ENCODE measurements at regions not wholly inside any gene's neighbourhood (a gene's known extent, or its start where the extent isn't known, plus 50 kb on each side); places are given as distances from the start of the nearest gene placed in this dataset.
A peak's percentile ranks its signal among the peaks of the same experiment; 100 is the strongest.
"Not testable (repeated sequence)": the region's sequence is repeated elsewhere in the genome, so short reads cannot be mapped to it uniquely, and the experiment has no call there.

GRCh38 chr3:162605651-162606204 lies 1109.1 kb downstream of the OTOL1 start:
- H3K4me3 ChIP-seq (ENCODE audit: low read length in 2 of 2) = no peak overlapping the region
- H3K4me1 ChIP-seq (ENCODE audit: control insufficient read depth in 2 of 2, insufficient read depth in 2 of 2, low read length in 2 of 2) = no peaks in the 10 kb centered on the region
- no peak overlapping the region for H3K27ac ChIP-seq (ENCODE audit: low read depth in 1 of 2, low read length in 1 of 2)
- H3K9me3 ChIP-seq (ENCODE audit: control insufficient read depth in 2 of 2, insufficient read depth in 1 of 2, low read length in 1 of 2) = peaks cover 0 to 11% of the 10 kb centered on the region in 2 donors
- H3K27me3 ChIP-seq (ENCODE audit: control insufficient read depth in 2 of 2, insufficient read depth in 1 of 2, low read length in 1 of 2) = no peaks in the 10 kb centered on the region
- no peaks in the 10 kb centered on the region for H3K36me3 ChIP-seq (ENCODE audit: control insufficient read depth in 2 of 2, insufficient read depth in 2 of 2, low read length in 1 of 2)
- WGBS = 87% methylated on average over 4 of the region's 4 CpGs
- no peak for DNase-seq (ENCODE audit: low read depth in 6 of 9, low spot score in 9 of 9)

GRCh38 chr3:162610261-162610660 lies 1113.7 kb downstream of the OTOL1 start:
- peaks cover 0 to 8% of the 10 kb centered on the region in 2 donors for H3K9me3 ChIP-seq (ENCODE audit: control insufficient read depth in 2 of 2, insufficient read depth in 1 of 2, low read length in 1 of 2)
- DNase-seq (ENCODE audit: low read depth in 6 of 9, low spot score in 9 of 9) = no peak
- H3K27ac ChIP-seq (ENCODE audit: low read depth in 1 of 2, low read length in 1 of 2) = no peak overlapping the region
- H3K4me3 ChIP-seq (ENCODE audit: low read length in 2 of 2) = no peak overlapping the region
- H3K36me3 ChIP-seq (ENCODE audit: control insufficient read depth in 2 of 2, insufficient read depth in 2 of 2, low read length in 1 of 2) = no peaks in the 10 kb centered on the region
- 92% methylated on average over 2 of the region's 2 CpGs for WGBS
- H3K4me1 ChIP-seq (ENCODE audit: control insufficient read depth in 2 of 2, insufficient read depth in 2 of 2, low read length in 2 of 2) = no peaks in the 10 kb centered on the region
- H3K27me3 ChIP-seq (ENCODE audit: control insufficient read depth in 2 of 2, insufficient read depth in 1 of 2, low read length in 1 of 2) = no peaks in the 10 kb centered on the region

DNA sequence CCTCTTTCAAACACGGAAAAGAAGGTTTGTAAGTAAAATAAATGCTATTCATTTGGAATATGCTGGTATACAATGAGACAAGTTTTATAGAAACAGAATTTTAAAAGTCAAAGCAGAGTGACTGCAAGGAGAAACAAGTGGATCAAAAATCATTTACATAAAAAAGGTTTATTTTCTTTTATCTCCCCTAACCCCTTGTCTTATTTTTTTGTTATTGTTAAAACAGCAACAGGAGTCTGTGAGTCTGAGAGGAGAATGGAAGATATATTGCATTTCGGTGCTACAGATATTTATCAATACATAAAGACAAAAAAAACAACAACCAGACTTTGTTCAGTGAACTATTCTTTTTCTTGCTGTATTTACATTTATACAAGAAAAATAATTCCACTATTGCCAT lies 1116.4 kb downstream of the OTOL1 start:
- DNase-seq (ENCODE audit: low read depth in 6 of 9, low spot score in 9 of 9) = no peak
- no peak overlapping the region for H3K4me3 ChIP-seq (ENCODE audit: low read length in 2 of 2)
- WGBS = 87% methylated on average over 2 of the region's 2 CpGs
- H3K27me3 ChIP-seq (ENCODE audit: control insufficient read depth in 2 of 2, insufficient read depth in 1 of 2, low read length in 1 of 2) = no peaks in the 10 kb centered on the region
- H3K36me3 ChIP-seq (ENCODE audit: control insufficient read depth in 2 of 2, insufficient read depth in 2 of 2, low read length in 1 of 2) = no peaks in the 10 kb centered on the region
- no peaks in the 10 kb centered on the region for H3K4me1 ChIP-seq (ENCODE audit: control insufficient read depth in 2 of 2, insufficient read depth in 2 of 2, low read length in 2 of 2)
- H3K9me3 ChIP-seq (ENCODE audit: control insufficient read depth in 2 of 2, insufficient read depth in 1 of 2, low read length in 1 of 2) = peaks cover 0 to 5% of the 10 kb centered on the region in 2 donors
- H3K27ac ChIP-seq (ENCODE audit: low read depth in 1 of 2, low read length in 1 of 2) = no peak overlapping the region

- no peak for DNase-seq (ENCODE audit: low read depth in 6 of 9, low spot score in 9 of 9)
- Histone ChIP-seq H3K4me1 (ENCODE audit: control insufficient read depth in 2 of 2, insufficient read depth in 2 of 2, low read length in 2 of 2) (no peaks in the 10 kb centered on the region), H3K27me3 (ENCODE audit: control insufficient read depth in 2 of 2, insufficient read depth in 1 of 2, low read length in 1 of 2) (no peaks in the 10 kb centered on the region), H3K27ac (ENCODE audit: low read depth in 1 of 2, low read length in 1 of 2) (no peak overlapping the region), H3K36me3 (ENCODE audit: control insufficient read depth in 2 of 2, insufficient read depth in 2 of 2, low read length in 1 of 2) (no peaks in the 10 kb centered on the region), H3K9me3 (ENCODE audit: control insufficient read depth in 2 of 2, insufficient read depth in 1 of 2, low read length in 1 of 2) (no peaks in the 10 kb centered on the region), H3K4me3 (ENCODE audit: low read length in 2 of 2) (no peak overlapping the region)
Observed at GRCh38 chr3:162626172-162626571, 1129.6 kb downstream of the OTOL1 start.

DNA sequence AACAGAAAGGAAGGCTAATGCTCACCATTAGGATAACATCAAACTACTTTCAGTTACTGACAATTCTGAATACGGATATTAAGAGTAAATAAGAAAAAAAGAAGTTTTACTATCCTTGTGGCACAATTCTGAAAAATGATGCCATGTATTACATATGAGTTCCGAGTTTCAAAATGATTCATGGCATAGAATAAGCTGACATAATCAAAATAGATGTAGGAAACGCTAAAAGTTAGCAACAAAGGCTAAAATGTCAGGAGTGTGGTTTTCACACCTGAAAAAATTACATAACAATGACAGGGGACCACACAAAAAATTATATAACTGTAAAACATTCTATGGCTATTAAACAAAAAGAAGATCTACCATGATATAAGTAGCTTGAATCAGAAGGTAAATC lies 1131.9 kb downstream of the OTOL1 start:
- Histone ChIP-seq H3K4me1 (ENCODE audit: control insufficient read depth in 2 of 2, insufficient read depth in 2 of 2, low read length in 2 of 2) (no peaks in the 10 kb centered on the region), H3K9me3 (ENCODE audit: control insufficient read depth in 2 of 2, insufficient read depth in 1 of 2, low read length in 1 of 2) (no peaks in the 10 kb centered on the region), H3K27ac (ENCODE audit: low read depth in 1 of 2, low read length in 1 of 2) (no peak overlapping the region), H3K27me3 (ENCODE audit: control insufficient read depth in 2 of 2, insufficient read depth in 1 of 2, low read length in 1 of 2) (no peaks in the 10 kb centered on the region), H3K4me3 (ENCODE audit: low read length in 2 of 2) (no peak overlapping the region), H3K36me3 (ENCODE audit: control insufficient read depth in 2 of 2, insufficient read depth in 2 of 2, low read length in 1 of 2) (no peaks in the 10 kb centered on the region)
- 89% methylated on average over 3 of the region's 3 CpGs for WGBS
- no peak for DNase-seq (ENCODE audit: low read depth in 6 of 9, low spot score in 9 of 9)

DNA sequence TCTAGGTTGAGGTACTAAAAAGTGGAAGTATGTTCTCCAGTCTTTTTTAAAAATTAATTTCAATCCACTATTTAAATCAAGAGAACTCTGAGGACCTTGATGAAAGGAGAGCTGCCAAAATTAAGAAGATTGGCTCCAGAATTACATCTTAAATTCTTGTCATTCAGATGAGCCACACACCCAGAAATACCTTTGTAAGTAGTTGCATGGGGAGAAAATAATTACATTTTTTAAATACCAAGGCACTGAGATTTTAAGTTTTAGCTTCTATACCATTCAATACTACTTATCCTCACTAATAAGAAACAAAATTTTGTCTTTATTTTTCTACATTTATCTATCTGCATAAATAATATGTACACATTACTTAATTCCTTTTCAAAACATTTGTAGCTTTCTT lies 1132.8 kb downstream of the OTOL1 start:
- no peaks in the 10 kb centered on the region for H3K27me3 ChIP-seq (ENCODE audit: control insufficient read depth in 2 of 2, insufficient read depth in 1 of 2, low read length in 1 of 2)
- H3K4me1 ChIP-seq (ENCODE audit: control insufficient read depth in 2 of 2, insufficient read depth in 2 of 2, low read length in 2 of 2) = no peaks in the 10 kb centered on the region
- no peaks in the 10 kb centered on the region for H3K36me3 ChIP-seq (ENCODE audit: control insufficient read depth in 2 of 2, insufficient read depth in 2 of 2, low read length in 1 of 2)
- H3K9me3 ChIP-seq (ENCODE audit: control insufficient read depth in 2 of 2, insufficient read depth in 1 of 2, low read length in 1 of 2) = no peaks in the 10 kb centered on the region
- DNase-seq (ENCODE audit: low read depth in 6 of 9, low spot score in 9 of 9) = no peak
- no peak overlapping the region for H3K27ac ChIP-seq (ENCODE audit: low read depth in 1 of 2, low read length in 1 of 2)
- no peak overlapping the region for H3K4me3 ChIP-seq (ENCODE audit: low read length in 2 of 2)

GRCh38 chr3:162632672-162633071 lies 1136.1 kb downstream of the OTOL1 start:
- H3K4me1 ChIP-seq (ENCODE audit: control insufficient read depth in 2 of 2, insufficient read depth in 2 of 2, low read length in 2 of 2) = no peaks in the 10 kb centered on the region
- H3K9me3 ChIP-seq (ENCODE audit: control insufficient read depth in 2 of 2, insufficient read depth in 1 of 2, low read length in 1 of 2) = peaks cover 0 to 7% of the 10 kb centered on the region in 2 donors
- no peak overlapping the region for H3K27ac ChIP-seq (ENCODE audit: low read depth in 1 of 2, low read length in 1 of 2)
- H3K4me3 ChIP-seq (ENCODE audit: low read length in 2 of 2) = no peak overlapping the region
- no peaks in the 10 kb centered on the region for H3K36me3 ChIP-seq (ENCODE audit: control insufficient read depth in 2 of 2, insufficient read depth in 2 of 2, low read length in 1 of 2)
- no peak for DNase-seq (ENCODE audit: low read depth in 6 of 9, low spot score in 9 of 9)
- H3K27me3 ChIP-seq (ENCODE audit: control insufficient read depth in 2 of 2, insufficient read depth in 1 of 2, low read length in 1 of 2) = no peaks in the 10 kb centered on the region
- 94% methylated on average over 2 of the region's 2 CpGs for WGBS

DNA sequence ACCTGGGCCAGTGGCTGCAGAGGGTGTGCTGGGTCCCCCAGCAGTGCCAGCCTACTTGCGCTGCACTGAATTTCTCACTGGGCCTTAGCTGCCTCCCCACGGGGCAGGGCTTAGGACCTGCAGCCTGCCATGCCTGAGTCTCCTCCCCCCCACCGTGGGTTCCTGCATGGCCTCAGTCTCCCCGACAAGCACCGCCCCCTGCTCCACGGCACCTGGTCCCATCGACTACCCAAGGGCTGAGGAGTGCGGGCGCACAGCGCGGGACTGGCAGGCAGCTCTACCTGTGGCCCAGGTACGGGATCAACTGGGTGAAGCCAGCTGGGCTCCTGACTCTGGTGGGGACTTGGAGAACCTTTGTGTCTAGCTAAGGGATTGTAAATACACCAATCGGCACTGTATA lies 1143.6 kb downstream of the OTOL1 start:
- H3K4me3 ChIP-seq (ENCODE audit: low read length in 2 of 2); H3K4me1 ChIP-seq (ENCODE audit: control insufficient read depth in 2 of 2, insufficient read depth in 2 of 2, low read length in 2 of 2); H3K27ac ChIP-seq (ENCODE audit: low read depth in 1 of 2, low read length in 1 of 2); H3K27me3 ChIP-seq (ENCODE audit: control insufficient read depth in 2 of 2, insufficient read depth in 1 of 2, low read length in 1 of 2); H3K36me3 ChIP-seq (ENCODE audit: control insufficient read depth in 2 of 2, insufficient read depth in 2 of 2, low read length in 1 of 2): not testable (repeated sequence)
- 94% methylated on average over 13 of the region's 13 CpGs for WGBS
- peaks cover 0 to 16% of the 10 kb centered on the region in 2 donors for H3K9me3 ChIP-seq (ENCODE audit: control insufficient read depth in 2 of 2, insufficient read depth in 1 of 2, low read length in 1 of 2)
- peak in 1 of 9 donors; percentile 0 for DNase-seq (ENCODE audit: low read depth in 6 of 9, low spot score in 9 of 9)

GRCh38 chr3:162641317-162641716 lies 1144.7 kb downstream of the OTOL1 start:
- 31% methylated on average over 3 of the region's 3 CpGs for WGBS

GRCh38 chr3:162641907-162642306 lies 1145.3 kb downstream of the OTOL1 start:
- no peak overlapping the region for H3K27ac ChIP-seq (ENCODE audit: low read depth in 1 of 2, low read length in 1 of 2)
- H3K4me3 ChIP-seq (ENCODE audit: low read length in 2 of 2) = no peak overlapping the region
- H3K36me3 ChIP-seq (ENCODE audit: control insufficient read depth in 2 of 2, insufficient read depth in 2 of 2, low read length in 1 of 2) = no peaks in the 10 kb centered on the region
- H3K9me3 ChIP-seq (ENCODE audit: control insufficient read depth in 2 of 2, insufficient read depth in 1 of 2, low read length in 1 of 2) = peaks cover 0 to 9% of the 10 kb centered on the region in 2 donors
- DNase-seq (ENCODE audit: low read depth in 6 of 9, low spot score in 9 of 9) = no peak
- no peaks in the 10 kb centered on the region for H3K4me1 ChIP-seq (ENCODE audit: control insufficient read depth in 2 of 2, insufficient read depth in 2 of 2, low read length in 2 of 2)
- WGBS = 89% methylated on average over 2 of the region's 2 CpGs
- H3K27me3 ChIP-seq (ENCODE audit: control insufficient read depth in 2 of 2, insufficient read depth in 1 of 2, low read length in 1 of 2) = no peaks in the 10 kb centered on the region

More at GRCh38 chr3:162641317-162641716, 1144.7 kb downstream of the OTOL1 start:
- DNase-seq (ENCODE audit: low read depth in 6 of 9, low spot score in 9 of 9) = no peak
- H3K4me3 ChIP-seq (ENCODE audit: low read length in 2 of 2) = no peak overlapping the region
- H3K36me3 ChIP-seq (ENCODE audit: control insufficient read depth in 2 of 2, insufficient read depth in 2 of 2, low read length in 1 of 2) = no peaks in the 10 kb centered on the region
- H3K27me3 ChIP-seq (ENCODE audit: control insufficient read depth in 2 of 2, insufficient read depth in 1 of 2, low read length in 1 of 2) = no peaks in the 10 kb centered on the region
- no peaks in the 10 kb centered on the region for H3K4me1 ChIP-seq (ENCODE audit: control insufficient read depth in 2 of 2, insufficient read depth in 2 of 2, low read length in 2 of 2)
- H3K9me3 ChIP-seq (ENCODE audit: control insufficient read depth in 2 of 2, insufficient read depth in 1 of 2, low read length in 1 of 2) = peaks cover 0 to 9% of the 10 kb centered on the region in 2 donors
- H3K27ac ChIP-seq (ENCODE audit: low read depth in 1 of 2, low read length in 1 of 2) = no peak overlapping the region
